ENCODE measurements at regions not wholly inside any gene's neighbourhood (a gene's known extent, or its start where the extent isn't known, plus 50 kb on each side); places are given as distances from the start of the nearest gene placed in this dataset.

- DNase-seq, result no peak
Measured at GRCh38 chr3:22236490-22237270, 485.7 kb upstream of the ZNF385D start.

- no peak for DNase-seq
Measured at GRCh38 chr3:22239011-22239410, 488.0 kb upstream of the ZNF385D start.

- no peak for DNase-seq
Measured at GRCh38 chr3:22241110-22241509, 490.1 kb upstream of the ZNF385D start.

GRCh38 chr3:22244761-22245521, 493.9 kb upstream of the ZNF385D start:
- DNase-seq, result no peak

GRCh38 chr3:22245811-22246583, 495.0 kb upstream of the ZNF385D start:
- DNase-seq, result no peak

GRCh38 chr3:22249658-22250057, 498.6 kb upstream of the ZNF385D start:
- no peak for DNase-seq

- DNase-seq, result no peak
Measured at GRCh38 chr3:22257252-22257651, 506.2 kb upstream of the ZNF385D start.

- no peak for DNase-seq
Measured at GRCh38 chr3:22262386-22262785, 511.4 kb upstream of the ZNF385D start.

- DNase-seq, result no peak
Measured at GRCh38 chr3:22263042-22263441, 512.0 kb upstream of the ZNF385D start.

- no peak for DNase-seq
Measured at GRCh38 chr3:22265403-22265802, 514.4 kb upstream of the ZNF385D start.

GRCh38 chr3:22269831-22270230, 518.8 kb upstream of the ZNF385D start:
- DNase-seq, result no peak

- no peak for DNase-seq
Measured at GRCh38 chr3:22276351-22276750, 525.3 kb upstream of the ZNF385D start.

GRCh38 chr3:22284559-22284958, 533.5 kb upstream of the ZNF385D start:
- no peak for DNase-seq

- DNase-seq, result no peak
Measured at GRCh38 chr3:22288756-22289155, 537.7 kb upstream of the ZNF385D start.

GRCh38 chr3:22292681-22293080, 541.7 kb upstream of the ZNF385D start:
- no peak for DNase-seq

- DNase-seq, result no peak
Measured at GRCh38 chr3:22296601-22297000, 545.6 kb upstream of the ZNF385D start.

GRCh38 chr3:22297436-22297835, 546.4 kb upstream of the ZNF385D start:
- DNase-seq, result no peak

GRCh38 chr3:22306454-22306853, 555.4 kb upstream of the ZNF385D start:
- DNase-seq, result no peak

- DNase-seq, result no peak
Measured at GRCh38 chr3:22308871-22309270, 557.9 kb upstream of the ZNF385D start.

GRCh38 chr3:22315925-22316324, 564.9 kb upstream of the ZNF385D start:
- DNase-seq, result no peak

GRCh38 chr3:22318325-22318724, 567.3 kb upstream of the ZNF385D start:
- DNase-seq, result no peak

GRCh38 chr3:22319446-22319845, 568.4 kb upstream of the ZNF385D start:
- DNase-seq, result no peak

GRCh38 chr3:22322861-22323260, 571.9 kb upstream of the ZNF385D start:
- DNase-seq, result no peak

GRCh38 chr3:22326305-22326704, 575.3 kb upstream of the ZNF385D start:
- no peak for DNase-seq
